GM18502 (cell line): ENCODE measurements at regions not wholly inside any gene's neighbourhood (a gene's known extent, or its start where the extent isn't known, plus 50 kb on each side); places are given as distances from the start of the nearest gene placed in this dataset.

Experiments used
- ATAC-seq: cut with Tn5 transposase; IDR thresholded peaks from one replicate; pipeline ENCODE4 v1.9.1; 2021; ENCODE audit warnings: mild to moderate bottlenecking; ENCODE audit not compliant: unreplicated experiment, poor library complexity

- ATAC-seq, result no peak
Measured at GRCh38 chr2:217749008-217749407, 253.8 kb downstream of the TNS1 start.

GRCh38 chr2:217746808-217747207 lies 256.0 kb downstream of the TNS1 start:
- ATAC-seq, result no peak

- no peak for ATAC-seq
Measured at GRCh38 chr2:217743966-217744761, 258.6 kb downstream of the TNS1 start.

GRCh38 chr2:217743407-217743806 lies 259.4 kb downstream of the TNS1 start:
- ATAC-seq, result no peak

- no peak for ATAC-seq
Measured at GRCh38 chr2:217742841-217743240, 260.0 kb downstream of the TNS1 start.

GRCh38 chr2:217742276-217742675 lies 260.5 kb downstream of the TNS1 start:
- no peak for ATAC-seq

GRCh38 chr2:217741381-217741955 lies 261.3 kb downstream of the TNS1 start:
- ATAC-seq, result no peak

GRCh38 chr2:217740756-217741155 lies 262.0 kb downstream of the TNS1 start:
- no peak for ATAC-seq

- ATAC-seq, result no peak
Measured at GRCh38 chr2:217740178-217740577, 262.6 kb downstream of the TNS1 start.

GRCh38 chr2:217739741-217740140 lies 263.1 kb downstream of the TNS1 start:
- ATAC-seq, result no peak

GRCh38 chr2:217738061-217738460 lies 264.7 kb downstream of the TNS1 start:
- no peak for ATAC-seq

- ATAC-seq, result no peak
Measured at GRCh38 chr2:217736776-217737550, 265.8 kb downstream of the TNS1 start.

GRCh38 chr2:217735899-217736298 lies 266.9 kb downstream of the TNS1 start:
- ATAC-seq, result no peak

- no peak for ATAC-seq
Measured at GRCh38 chr2:217735034-217735433, 267.8 kb downstream of the TNS1 start.

- ATAC-seq, result no peak
Measured at GRCh38 chr2:217733461-217733860, 269.3 kb downstream of the TNS1 start.

- ATAC-seq, result no peak
Measured at GRCh38 chr2:217732992-217733391, 269.8 kb downstream of the TNS1 start.

- ATAC-seq, result no peak
Measured at GRCh38 chr2:217731805-217732204, 271.0 kb downstream of the TNS1 start.

GRCh38 chr2:217729421-217730053 lies 273.3 kb downstream of the TNS1 start:
- no peak for ATAC-seq

- no peak for ATAC-seq
Measured at GRCh38 chr2:217727801-217728200, 275.0 kb downstream of the TNS1 start.

GRCh38 chr2:217725409-217725808 lies 277.4 kb downstream of the TNS1 start:
- ATAC-seq, result no peak

- no peak for ATAC-seq
Measured at GRCh38 chr2:217724471-217724870, 278.3 kb downstream of the TNS1 start.
